Mesenchymal stem cell (in vitro differentiated cells and primary cell): ENCODE measurements at regions not wholly inside any gene's neighbourhood (a gene's known extent, or its start where the extent isn't known, plus 50 kb on each side); places are given as distances from the start of the nearest gene placed in this dataset.

Source experiments
- DNase-seq: peaks from one replicate; pipeline ENCODE4 v3.0.0-alpha.2; 2013
- H2AFZ ChIP-seq: one replicate; pipeline ENCODE4 v1.6.1; 2013; ENCODE audit warnings: low read depth, mild to moderate bottlenecking, control low read depth, inconsistent platforms, low read length, moderate library complexity
- H2AK5ac ChIP-seq: 2 replicates; pipeline ENCODE4 v1.6.1; 2013; ENCODE audit warnings: low read length, moderate library complexity, mild to moderate bottlenecking, inconsistent platforms; ENCODE audit not compliant: severe bottlenecking
- H2BK120ac ChIP-seq: one replicate; pipeline ENCODE4 v1.6.1; 2013; ENCODE audit warnings: low read depth, mild to moderate bottlenecking, inconsistent platforms, low read length, moderate library complexity
- H2BK12ac ChIP-seq, 2 experiments: one replicate each; pipeline ENCODE4 v1.6.1; 2013; ENCODE audit warnings: inconsistent platforms in 2 of 2, low read length in 2 of 2, mild to moderate bottlenecking in 2 of 2, moderate library complexity in 2 of 2, control low read depth in 1 of 2
- H2BK15ac ChIP-seq: one replicate; pipeline ENCODE4 v1.6.1; 2013; ENCODE audit warnings: mild to moderate bottlenecking, low read depth, inconsistent platforms; ENCODE audit not compliant: poor library complexity, severe bottlenecking
- H2BK5ac ChIP-seq: 2 replicates; pipeline ENCODE4 v1.6.1; 2013; ENCODE audit warnings: low read depth, mild to moderate bottlenecking, low read length, control low read depth, inconsistent platforms; ENCODE audit not compliant: poor library complexity, severe bottlenecking
- H3K14ac ChIP-seq, 2 experiments: one replicate each; pipeline ENCODE4 v1.6.1; 2013; ENCODE audit warnings: inconsistent platforms in 2 of 2, low read length in 2 of 2, control low read depth in 1 of 2, mild to moderate bottlenecking in 1 of 2, moderate library complexity in 1 of 2
- H3K18ac ChIP-seq, 2 experiments: one replicate each; pipeline ENCODE4 v1.6.1; 2013; ENCODE audit warnings: inconsistent platforms in 2 of 2, low read length in 2 of 2, control low read depth in 1 of 2, low read depth in 1 of 2, mild to moderate bottlenecking in 1 of 2
- H3K23ac ChIP-seq, 2 experiments: one replicate each; pipeline ENCODE4 v1.6.1; 2013; ENCODE audit warnings: inconsistent platforms in 2 of 2, low read length in 2 of 2, mild to moderate bottlenecking in 2 of 2, moderate library complexity in 2 of 2, control low read depth in 1 of 2
- H3K27ac ChIP-seq: 2 replicates; pipeline ENCODE4 v1.5.1; 2013; ENCODE audit warnings: mild to moderate bottlenecking, moderate library complexity, low read length, control low read depth, inconsistent platforms; ENCODE audit not compliant: poor library complexity, severe bottlenecking
- H3K27me3 ChIP-seq, 2 experiments: 2 replicates each; pipeline versions ENCODE4 v1.6.1 to v1.7.0; 2013; ENCODE audit warnings: low read length in 2 of 2, mild to moderate bottlenecking in 2 of 2, moderate library complexity in 2 of 2, control low read depth in 1 of 2, inconsistent platforms in 1 of 2; ENCODE audit not compliant: control insufficient read depth in 1 of 2, insufficient read depth in 1 of 2
- H3K36me3 ChIP-seq, 2 experiments: 2 replicates each; pipeline versions ENCODE4 v1.6.1 to v1.7.0; 2013; ENCODE audit warnings: low read length in 2 of 2, control low read depth in 1 of 2, inconsistent platforms in 1 of 2, low read depth in 1 of 2, mild to moderate bottlenecking in 1 of 2; ENCODE audit not compliant: insufficient read depth in 2 of 2, control insufficient read depth in 1 of 2
- H3K4ac ChIP-seq, 2 experiments: one replicate each; pipeline ENCODE4 v1.6.1; 2013; ENCODE audit warnings: inconsistent platforms in 2 of 2, low read length in 2 of 2, mild to moderate bottlenecking in 2 of 2, moderate library complexity in 2 of 2, control low read depth in 1 of 2, low read depth in 1 of 2
- H3K4me1 ChIP-seq: 2 replicates; pipeline ENCODE4 v1.6.1; 2013; ENCODE audit warnings: low read depth, low read length, control low read depth; ENCODE audit not compliant: control insufficient read depth, insufficient read depth
- H3K4me2 ChIP-seq: 2 replicates; pipeline ENCODE4 v1.6.1; 2013; ENCODE audit warnings: low read length, mild to moderate bottlenecking, inconsistent platforms; ENCODE audit not compliant: poor library complexity, severe bottlenecking
- H3K4me3 ChIP-seq, 2 experiments: 2 replicates each; pipeline versions ENCODE4 v1.5.1 to v1.7.0; 2013; ENCODE audit warnings: low read length in 2 of 2, mild to moderate bottlenecking in 2 of 2, control low read depth in 1 of 2, low read depth in 1 of 2; ENCODE audit not compliant: insufficient read depth in 1 of 2
- H3K79me1 ChIP-seq: replicated peaks from 2 replicates; pipeline ENCODE4 v1.6.1; 2013; ENCODE audit warnings: mild to moderate bottlenecking, control low read depth, low read length, inconsistent platforms; ENCODE audit not compliant: poor library complexity, severe bottlenecking
- H3K9ac ChIP-seq: 2 replicates; pipeline ENCODE4 v1.7.0; 2013; ENCODE audit warnings: mild to moderate bottlenecking, low read length, moderate library complexity
- H3K9me3 ChIP-seq: 2 replicates; pipeline ENCODE4 v1.7.0; 2013; ENCODE audit warnings: mild to moderate bottlenecking, low read length; ENCODE audit not compliant: control insufficient read depth
- H4K8ac ChIP-seq: one replicate; pipeline ENCODE4 v1.6.1; 2013; ENCODE audit warnings: inconsistent platforms, mild to moderate bottlenecking, low read length, moderate library complexity
- H4K91ac ChIP-seq: one replicate; pipeline ENCODE4 v1.6.1; 2013; ENCODE audit warnings: mild to moderate bottlenecking, low read length, inconsistent platforms
- WGBS: methylation state at CpG from one replicate; pipeline ENCODE4 v1.1.7; 2013; ENCODE audit warnings: mixed read lengths; 5-methylcytosine and 5-hydroxymethylcytosine counted together

GRCh38 chr7:109044691-109045090 lies 475.0 kb downstream of the DNAJB9 start:
- Histone ChIP-seq H3K79me1 (no peaks in the 10 kb centered on the region), H4K8ac (no peak overlapping the region)
- WGBS, result no CpG with 5 or more reads among the region's 1 CpG

GRCh38 chr7:109049366-109049765 lies 479.7 kb downstream of the DNAJB9 start:
- H3K9me3 ChIP-seq, result no peaks in the 10 kb centered on the region
- no peak overlapping the region for H2BK15ac ChIP-seq
- no peak overlapping the region for H3K9ac ChIP-seq
- H3K14ac ChIP-seq, result no peak overlapping the region
- no peak overlapping the region for H4K8ac ChIP-seq
- H2BK120ac ChIP-seq, result no peak overlapping the region
- H3K18ac ChIP-seq, result no peak overlapping the region
- H4K91ac ChIP-seq, result no peak overlapping the region
- WGBS, result 100% methylated on average over 2 of the region's 2 CpGs
- H3K4ac ChIP-seq, result no peak overlapping the region
- H3K23ac ChIP-seq, result no peak overlapping the region
- no peak overlapping the region for H2BK12ac ChIP-seq
- no peak overlapping the region for H2AFZ ChIP-seq
- H3K27me3 ChIP-seq, result no peaks in the 10 kb centered on the region
- H2AK5ac ChIP-seq, result no peak overlapping the region
- H3K79me1 ChIP-seq, result no peaks in the 10 kb centered on the region
- no peak for DNase-seq
- H2BK5ac ChIP-seq, result no peak overlapping the region
- no peak overlapping the region for H3K4me3 ChIP-seq
- H3K4me2 ChIP-seq, result no peak overlapping the region
- H3K27ac ChIP-seq, result no peak overlapping the region
- H3K4me1 ChIP-seq, result no peaks in the 10 kb centered on the region
- no peaks in the 10 kb centered on the region for H3K36me3 ChIP-seq

More at GRCh38 chr7:109044691-109045090, 475.0 kb downstream of the DNAJB9 start:
- no peak overlapping the region for H2AFZ ChIP-seq
- H3K36me3 ChIP-seq, result no peaks in the 10 kb centered on the region
- no peak overlapping the region for H2BK15ac ChIP-seq
- no peak overlapping the region for H3K23ac ChIP-seq
- no peak overlapping the region for H3K27ac ChIP-seq
- H3K4ac ChIP-seq, result no peak overlapping the region
- no peaks in the 10 kb centered on the region for H3K27me3 ChIP-seq
- no peak overlapping the region for H4K91ac ChIP-seq
- no peaks in the 10 kb centered on the region for H3K9me3 ChIP-seq
- H2BK5ac ChIP-seq, result no peak overlapping the region
- DNase-seq, result no peak
- H3K14ac ChIP-seq, result no peak overlapping the region
- H2BK120ac ChIP-seq, result no peak overlapping the region
- no peak overlapping the region for H3K4me3 ChIP-seq
- H3K4me2 ChIP-seq, result no peak overlapping the region
- H2AK5ac ChIP-seq, result no peak overlapping the region
- H3K9ac ChIP-seq, result no peak overlapping the region
- H3K4me1 ChIP-seq, result no peaks in the 10 kb centered on the region
- H2BK12ac ChIP-seq, result no peak overlapping the region
- no peak overlapping the region for H3K18ac ChIP-seq

- no peak overlapping the region for H2AK5ac ChIP-seq
- H2BK12ac ChIP-seq, result no peak overlapping the region
- no peaks in the 10 kb centered on the region for H3K27me3 ChIP-seq
- no peak overlapping the region for H3K14ac ChIP-seq
- no peak overlapping the region for H3K27ac ChIP-seq
- H3K79me1 ChIP-seq, result no peaks in the 10 kb centered on the region
- no peak overlapping the region for H3K23ac ChIP-seq
- no peak overlapping the region for H3K9ac ChIP-seq
- H3K4ac ChIP-seq, result no peak overlapping the region
- no peaks in the 10 kb centered on the region for H3K4me1 ChIP-seq
- DNase-seq, result no peak
- no peak overlapping the region for H3K4me2 ChIP-seq
- no peak overlapping the region for H2BK120ac ChIP-seq
- H4K91ac ChIP-seq, result no peak overlapping the region
- H3K18ac ChIP-seq, result no peak overlapping the region
- H3K9me3 ChIP-seq, result no peaks in the 10 kb centered on the region
- H2AFZ ChIP-seq, result no peak overlapping the region
- no peak overlapping the region for H4K8ac ChIP-seq
- WGBS, result 63% methylated on average over 1 of the region's 1 CpG
- no peak overlapping the region for H2BK5ac ChIP-seq
- no peak overlapping the region for H3K4me3 ChIP-seq
- no peaks in the 10 kb centered on the region for H3K36me3 ChIP-seq
- no peak overlapping the region for H2BK15ac ChIP-seq
Observed at GRCh38 chr7:109059089-109059488, 489.4 kb downstream of the DNAJB9 start.

- no peak overlapping the region for H2AFZ ChIP-seq
- no peak overlapping the region for H3K14ac ChIP-seq
- H3K36me3 ChIP-seq, result no peaks in the 10 kb centered on the region
- no peak overlapping the region for H3K27ac ChIP-seq
- H2BK15ac ChIP-seq, result no peak overlapping the region
- H3K4me2 ChIP-seq, result no peak overlapping the region
- H3K23ac ChIP-seq, result no peak overlapping the region
- no peaks in the 10 kb centered on the region for H3K79me1 ChIP-seq
- no peaks in the 10 kb centered on the region for H3K9me3 ChIP-seq
- no peak overlapping the region for H4K91ac ChIP-seq
- no peak overlapping the region for H2AK5ac ChIP-seq
- no peak overlapping the region for H3K18ac ChIP-seq
- no peaks in the 10 kb centered on the region for H3K4me1 ChIP-seq
- no peak overlapping the region for H2BK120ac ChIP-seq
- no peak overlapping the region for H2BK5ac ChIP-seq
- no peak overlapping the region for H3K9ac ChIP-seq
- H3K4me3 ChIP-seq, result no peak overlapping the region
- H3K27me3 ChIP-seq, result no peaks in the 10 kb centered on the region
- no peak overlapping the region for H3K4ac ChIP-seq
- DNase-seq, result no peak
- no peak overlapping the region for H4K8ac ChIP-seq
- WGBS, result 89% methylated on average over 4 of the region's 4 CpGs
- H2BK12ac ChIP-seq, result no peak overlapping the region
Observed at GRCh38 chr7:109062798-109063197, 493.1 kb downstream of the DNAJB9 start.
